Fibroblast of lung (primary cell): ENCODE measurements at regions not wholly inside any gene's neighbourhood (a gene's known extent, or its start where the extent isn't known, plus 50 kb on each side); places are given as distances from the start of the nearest gene placed in this dataset.

Source experiments
- CTCF ChIP-seq, 2 donors: IDR thresholded peaks in 1 of 2; conservative IDR thresholded peaks in 1 of 2; 1 replicate in 1 of 2; 2 replicates in 1 of 2; pipeline ENCODE4 v1.5.1; 2011 to 2012; ENCODE audit warnings: low read length in 2 of 2, control low read depth in 1 of 2, inconsistent platforms in 1 of 2, low read depth in 1 of 2, mild to moderate bottlenecking in 1 of 2
- EZH2 ChIP-seq: IDR thresholded peaks from 2 replicates; pipeline ENCODE4 v1.5.1; 2012; ENCODE audit warnings: low read length, control low read depth, mild to moderate bottlenecking; ENCODE audit errors: missing control alignments

GRCh38 chr18:22566703-22567420 lies 149.1 kb upstream of the CTAGE1 start:
- TF ChIP-seq CTCF (conservative IDR thresholded peaks at IDR 0.05 in 1 of 2, IDR thresholded peaks at IDR 0.05 in 1 of 2; ENCODE audit: low read depth in 1 of 2, low read length in 2 of 2) (no peak), EZH2 (no peak)
